ENCODE measurements at regions not wholly inside any gene's neighbourhood (a gene's known extent, or its start where the extent isn't known, plus 50 kb on each side); places are given as distances from the start of the nearest gene placed in this dataset.
A peak's percentile ranks its signal among the peaks of the same experiment; 100 is the strongest.

GRCh38 chr22:27094633-27095308, 437.4 kb downstream of the MIAT start:
- H3K4me1 ChIP-seq (ENCODE audit: control insufficient read depth, insufficient read depth, low read length): no peaks in the 10 kb centered on the region
- H3K4me2 ChIP-seq (ENCODE audit: low read length): no peak overlapping the region
- no peaks in the 10 kb centered on the region for H3K36me3 ChIP-seq (ENCODE audit: insufficient read depth, low read length)
- H3K9ac ChIP-seq (ENCODE audit: low read depth, low read length): no peak overlapping the region
- H3K27me3 ChIP-seq (ENCODE audit: control insufficient read depth, insufficient read depth, low read length): peaks cover 83% of the 10 kb centered on the region
- H3K9me3 ChIP-seq (replicated peaks; ENCODE audit: low read length): no peaks in the 10 kb centered on the region
- no peak overlapping the region for H3K4me3 ChIP-seq (ENCODE audit: low read length)

GRCh38 chr22:27097506-27097905, 440.1 kb downstream of the MIAT start:
- Histone ChIP-seq H3K9ac (ENCODE audit: low read depth, low read length) (no peak overlapping the region), H3K27me3 (ENCODE audit: control insufficient read depth, insufficient read depth, low read length) (peaks cover 75% of the 10 kb centered on the region), H3K4me3 (ENCODE audit: low read length) (no peak overlapping the region), H3K9me3 (replicated peaks; ENCODE audit: low read length) (no peaks in the 10 kb centered on the region), H3K36me3 (ENCODE audit: insufficient read depth, low read length) (no peaks in the 10 kb centered on the region), H3K4me2 (ENCODE audit: low read length) (no peak overlapping the region), H3K4me1 (ENCODE audit: control insufficient read depth, insufficient read depth, low read length) (peaks cover 8% of the 10 kb centered on the region)

DNA sequence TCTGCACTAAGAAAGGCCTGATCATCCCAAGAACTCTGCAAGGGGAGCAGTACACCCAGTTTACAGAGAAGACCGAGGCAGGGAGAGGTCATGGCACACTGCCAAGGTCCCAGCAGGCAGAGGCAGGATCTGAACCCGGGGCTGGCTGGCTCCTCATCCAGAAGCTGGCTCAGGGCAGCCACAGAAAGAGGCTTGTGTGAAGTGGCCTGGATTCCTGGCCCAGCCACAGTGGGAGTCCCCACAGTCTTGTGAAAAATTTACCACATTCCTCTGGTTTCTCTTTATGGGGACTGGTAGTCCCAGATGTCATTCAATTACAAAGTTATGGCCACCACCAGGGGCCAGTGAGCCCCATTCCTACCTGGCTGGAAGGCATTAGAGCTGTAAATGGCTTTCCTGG, 440.5 kb downstream of the MIAT start:
- no peaks in the 10 kb centered on the region for H3K36me3 ChIP-seq (ENCODE audit: insufficient read depth, low read length)
- H3K4me2 ChIP-seq (ENCODE audit: low read length): no peak overlapping the region
- no peak overlapping the region for H3K9ac ChIP-seq (ENCODE audit: low read depth, low read length)
- H3K4me1 ChIP-seq (ENCODE audit: control insufficient read depth, insufficient read depth, low read length): peaks cover 8% of the 10 kb centered on the region
- no peaks in the 10 kb centered on the region for H3K9me3 ChIP-seq (replicated peaks; ENCODE audit: low read length)
- no peak overlapping the region for H3K4me3 ChIP-seq (ENCODE audit: low read length)
- H3K27me3 ChIP-seq (ENCODE audit: control insufficient read depth, insufficient read depth, low read length): peaks cover 72% of the 10 kb centered on the region

GRCh38 chr22:27099946-27100722, 442.7 kb downstream of the MIAT start:
- Histone ChIP-seq H3K4me1 (ENCODE audit: control insufficient read depth, insufficient read depth, low read length) (peaks cover 8% of the 10 kb centered on the region), H3K4me2 (ENCODE audit: low read length) (peak overlapping the region; percentile 32), H3K9ac (ENCODE audit: low read depth, low read length) (no peak overlapping the region), H3K36me3 (ENCODE audit: insufficient read depth, low read length) (no peaks in the 10 kb centered on the region), H3K4me3 (ENCODE audit: low read length) (no peak overlapping the region), H3K27me3 (ENCODE audit: control insufficient read depth, insufficient read depth, low read length) (peaks cover 58% of the 10 kb centered on the region), H3K9me3 (replicated peaks; ENCODE audit: low read length) (no peaks in the 10 kb centered on the region)

DNA sequence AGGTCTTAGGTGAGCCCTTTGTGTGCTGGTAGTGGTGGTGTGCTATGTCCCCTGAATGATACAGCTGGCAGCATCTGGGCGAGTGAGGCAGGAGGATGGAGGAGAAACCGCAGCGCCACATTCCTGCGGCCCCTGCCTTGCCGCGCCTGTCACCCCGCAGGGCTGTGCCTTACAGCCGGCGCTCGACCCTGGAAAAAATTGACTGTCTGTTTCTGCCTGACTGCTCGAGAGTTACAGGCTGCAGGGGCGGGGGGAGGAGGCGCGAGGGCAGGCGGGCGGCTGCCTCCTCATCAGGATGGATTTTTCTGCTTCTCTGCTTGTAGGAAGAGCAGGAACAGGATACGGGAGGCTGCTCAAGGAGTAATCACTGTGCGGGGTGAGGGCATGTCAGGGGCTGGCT, 443.4 kb downstream of the MIAT start:
- no peak overlapping the region for H3K4me3 ChIP-seq (ENCODE audit: low read length)
- peaks cover 51% of the 10 kb centered on the region for H3K27me3 ChIP-seq (ENCODE audit: control insufficient read depth, insufficient read depth, low read length)
- no peaks in the 10 kb centered on the region for H3K36me3 ChIP-seq (ENCODE audit: insufficient read depth, low read length)
- no peaks in the 10 kb centered on the region for H3K9me3 ChIP-seq (replicated peaks; ENCODE audit: low read length)
- no peak overlapping the region for H3K9ac ChIP-seq (ENCODE audit: low read depth, low read length)
- H3K4me2 ChIP-seq (ENCODE audit: low read length): peak overlapping the region; percentile 32
- peaks cover 15% of the 10 kb centered on the region for H3K4me1 ChIP-seq (ENCODE audit: control insufficient read depth, insufficient read depth, low read length)

DNA sequence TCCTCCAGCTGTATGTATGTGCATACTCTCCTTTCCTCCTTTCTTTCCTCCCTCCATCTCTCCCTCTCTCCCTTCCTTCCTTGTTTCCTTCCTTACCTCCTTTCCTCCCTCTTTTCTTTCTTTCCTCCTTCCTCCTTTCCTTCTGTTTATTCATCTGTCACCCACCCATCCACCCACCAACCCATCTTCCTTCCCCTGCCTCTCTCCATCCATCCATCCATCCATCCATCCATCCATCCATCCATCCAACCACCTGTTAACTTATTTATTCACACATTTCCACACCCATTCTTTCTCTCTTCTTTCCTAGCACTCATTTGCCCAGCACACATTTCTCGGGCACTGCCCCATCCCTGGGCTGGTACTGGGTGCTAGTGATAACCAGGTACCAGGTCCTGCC, 443.9 kb downstream of the MIAT start:
- Histone ChIP-seq H3K4me3 (ENCODE audit: low read length) (no peak overlapping the region), H3K9ac (ENCODE audit: low read depth, low read length) (no peak overlapping the region), H3K4me1 (ENCODE audit: control insufficient read depth, insufficient read depth, low read length) (peaks cover 20% of the 10 kb centered on the region), H3K27me3 (ENCODE audit: control insufficient read depth, insufficient read depth, low read length) (peaks cover 46% of the 10 kb centered on the region), H3K36me3 (ENCODE audit: insufficient read depth, low read length) (no peaks in the 10 kb centered on the region), H3K9me3 (replicated peaks; ENCODE audit: low read length) (no peaks in the 10 kb centered on the region), H3K4me2 (ENCODE audit: low read length) (peak overlapping the region; percentile 32)

DNA sequence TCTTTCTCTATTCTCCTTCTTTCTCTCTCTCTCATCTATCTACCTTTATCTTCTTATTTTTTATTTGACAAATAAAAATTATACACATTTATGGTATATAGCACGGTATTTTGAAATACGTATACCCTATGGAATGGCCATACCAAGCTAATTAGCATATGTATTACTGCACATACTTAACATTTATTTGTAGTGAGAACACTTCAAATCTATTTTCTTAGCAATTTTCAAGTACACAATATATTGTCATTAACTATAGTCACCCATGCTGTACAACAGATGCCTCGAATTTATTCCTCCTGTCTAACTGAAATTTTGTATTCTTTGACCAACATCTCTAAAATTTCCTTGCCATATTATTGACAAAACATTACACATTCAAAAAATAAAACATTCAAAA, 447.1 kb downstream of the MIAT start:
- H3K36me3 ChIP-seq (ENCODE audit: insufficient read depth, low read length): no peaks in the 10 kb centered on the region
- H3K4me2 ChIP-seq (ENCODE audit: low read length): no peak overlapping the region
- no peak overlapping the region for H3K4me3 ChIP-seq (ENCODE audit: low read length)

GRCh38 chr22:27105142-27106025, 448.0 kb downstream of the MIAT start:
- Histone ChIP-seq H3K4me2 (ENCODE audit: low read length) (peak overlapping the region; percentile 35), H3K36me3 (ENCODE audit: insufficient read depth, low read length) (no peaks in the 10 kb centered on the region), H3K9ac (ENCODE audit: low read depth, low read length) (no peak overlapping the region), H3K9me3 (replicated peaks; ENCODE audit: low read length) (no peaks in the 10 kb centered on the region), H3K4me1 (ENCODE audit: control insufficient read depth, insufficient read depth, low read length) (peaks cover 45% of the 10 kb centered on the region), H3K4me3 (ENCODE audit: low read length) (no peak overlapping the region), H3K27me3 (ENCODE audit: control insufficient read depth, insufficient read depth, low read length) (peaks cover 13% of the 10 kb centered on the region)

More for the DNA sequence above, 447.1 kb downstream of the MIAT start:
- H3K9me3 ChIP-seq (replicated peaks; ENCODE audit: low read length): no peaks in the 10 kb centered on the region
- H3K27me3 ChIP-seq (ENCODE audit: control insufficient read depth, insufficient read depth, low read length): peaks cover 21% of the 10 kb centered on the region
- H3K9ac ChIP-seq (ENCODE audit: low read depth, low read length): no peak overlapping the region
- peaks cover 44% of the 10 kb centered on the region for H3K4me1 ChIP-seq (ENCODE audit: control insufficient read depth, insufficient read depth, low read length)

GRCh38 chr22:27106985-27107384, 449.6 kb downstream of the MIAT start:
- no peaks in the 10 kb centered on the region for H3K27me3 ChIP-seq (ENCODE audit: control insufficient read depth, insufficient read depth, low read length)
- no peak overlapping the region for H3K9ac ChIP-seq (ENCODE audit: low read depth, low read length)
- H3K4me2 ChIP-seq (ENCODE audit: low read length): no peak overlapping the region

DNA sequence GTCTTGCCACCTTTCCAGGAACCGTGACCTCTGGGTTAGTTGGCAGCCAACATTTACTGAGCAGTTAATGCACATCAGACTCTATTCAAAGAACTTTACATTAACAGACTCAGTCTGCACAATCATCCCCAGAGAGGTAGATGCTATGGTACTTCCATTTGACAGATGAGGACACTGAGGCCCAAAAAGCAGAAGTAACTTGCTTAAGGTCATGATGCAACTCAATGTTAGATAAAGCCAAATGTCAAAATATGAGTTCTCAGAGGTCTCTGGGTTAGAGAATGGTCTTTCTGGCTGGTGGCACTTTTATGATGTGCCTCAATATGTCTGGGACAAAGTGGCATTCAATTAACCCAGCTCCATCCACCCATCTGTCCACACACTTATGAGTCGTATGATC, 450.0 kb downstream of the MIAT start:
- Histone ChIP-seq H3K9ac (ENCODE audit: low read depth, low read length) (no peak overlapping the region), H3K9me3 (replicated peaks; ENCODE audit: low read length) (no peaks in the 10 kb centered on the region), H3K4me1 (ENCODE audit: control insufficient read depth, insufficient read depth, low read length) (peaks cover 50% of the 10 kb centered on the region), H3K27me3 (ENCODE audit: control insufficient read depth, insufficient read depth, low read length) (no peaks in the 10 kb centered on the region), H3K4me2 (ENCODE audit: low read length) (no peak overlapping the region), H3K4me3 (ENCODE audit: low read length) (no peak overlapping the region), H3K36me3 (ENCODE audit: insufficient read depth, low read length) (no peaks in the 10 kb centered on the region)

More at GRCh38 chr22:27106985-27107384, 449.6 kb downstream of the MIAT start:
- H3K4me1 ChIP-seq (ENCODE audit: control insufficient read depth, insufficient read depth, low read length): peaks cover 48% of the 10 kb centered on the region
- no peak overlapping the region for H3K4me3 ChIP-seq (ENCODE audit: low read length)
- H3K9me3 ChIP-seq (replicated peaks; ENCODE audit: low read length): no peaks in the 10 kb centered on the region
- no peaks in the 10 kb centered on the region for H3K36me3 ChIP-seq (ENCODE audit: insufficient read depth, low read length)

GRCh38 chr22:27107824-27108223, 450.4 kb downstream of the MIAT start:
- Histone ChIP-seq H3K4me1 (ENCODE audit: control insufficient read depth, insufficient read depth, low read length) (peaks cover 54% of the 10 kb centered on the region), H3K4me3 (ENCODE audit: low read length) (no peak overlapping the region), H3K4me2 (ENCODE audit: low read length) (no peak overlapping the region), H3K36me3 (ENCODE audit: insufficient read depth, low read length) (no peaks in the 10 kb centered on the region), H3K9ac (ENCODE audit: low read depth, low read length) (no peak overlapping the region), H3K9me3 (replicated peaks; ENCODE audit: low read length) (no peaks in the 10 kb centered on the region), H3K27me3 (ENCODE audit: control insufficient read depth, insufficient read depth, low read length) (no peaks in the 10 kb centered on the region)

Measured in skeletal muscle satellite cell (primary cell).